IMR-90 (cell line): ENCODE measurements at regions not wholly inside any gene's neighbourhood (a gene's known extent, or its start where the extent isn't known, plus 50 kb on each side); places are given as distances from the start of the nearest gene placed in this dataset.

Experiments used
- ATAC-seq: fragments of 200-7000 bp; cut with Tn5 transposase; 2 replicates; pipeline ENCODE4 v1.9.1; 2020; ENCODE audit warnings: low read depth, mild to moderate bottlenecking, moderate library complexity
- BruUV-seq: library from RNA; stranded (reverse); fragments of 400-500 nt; replicated peaks from 2 replicates; lab custom pipeline; 2021; lab: Mats Ljungman, UMichigan
- CTCF ChIA-PET: fragments of 300-600 bp; formaldehyde crosslinking; extraction: SDS; loops from one replicate; lab custom pipeline; 2021; ENCODE audit warnings: antibody characterized with exemption; lab: Yijun Ruan, JAX
- POLR2A ChIA-PET: fragments of 300-600 bp; sonication (Branson Sonifier 250); formaldehyde crosslinking; loops from one replicate; lab custom pipeline; 2022; ENCODE audit warnings: antibody characterized with exemption; ENCODE audit not compliant: unreplicated experiment; lab: Charles Lee
- DNase-seq: peaks from one replicate; pipeline ENCODE4 v3.0.0; 2013
- H2AFZ ChIP-seq: replicated peaks from 2 replicates; pipeline ENCODE3; 2013; ENCODE audit warnings: low read length, mild to moderate bottlenecking; ENCODE audit not compliant: poor library complexity
- H2AK5ac ChIP-seq: 2 replicates; pipeline ENCODE4 v1.6.1; 2013; ENCODE audit warnings: low read depth, low read length, inconsistent platforms
- H2AK9ac ChIP-seq: replicated peaks from 2 replicates; pipeline ENCODE3; 2013; ENCODE audit warnings: mild to moderate bottlenecking, low read depth, low read length, moderate library complexity; ENCODE audit not compliant: poor library complexity
- H2BK120ac ChIP-seq: 2 replicates; pipeline ENCODE4 v1.6.1; 2013; ENCODE audit warnings: low read depth, low read length, inconsistent platforms
- H2BK15ac ChIP-seq: 3 replicates; pipeline ENCODE4 v1.6.1; 2013; ENCODE audit warnings: low read depth, low read length, inconsistent platforms
- H2BK20ac ChIP-seq: 2 replicates; pipeline ENCODE4 v1.6.1; 2013; ENCODE audit warnings: low read depth, mild to moderate bottlenecking, inconsistent platforms, low read length, moderate library complexity
- H2BK5ac ChIP-seq: 2 replicates; pipeline ENCODE4 v1.6.1; 2013; ENCODE audit warnings: mild to moderate bottlenecking, low read depth, low read length, inconsistent platforms; ENCODE audit not compliant: poor library complexity, severe bottlenecking
- H3K14ac ChIP-seq: replicated peaks from 2 replicates; pipeline ENCODE4 v1.6.1; 2013; ENCODE audit warnings: low read depth, low read length, inconsistent platforms
- H3K18ac ChIP-seq: 2 replicates; pipeline ENCODE4 v1.6.1; 2013; ENCODE audit warnings: low read depth, low read length, control low read depth
- H3K23ac ChIP-seq: 2 replicates; pipeline ENCODE4 v1.6.1; 2013; ENCODE audit warnings: low read depth, low read length, inconsistent platforms
- H3K27ac ChIP-seq: 2 replicates; pipeline ENCODE4 v1.5.1; 2013; ENCODE audit warnings: mild to moderate bottlenecking, control low read depth, low read length; ENCODE audit not compliant: insufficient read depth
- H3K27me3 ChIP-seq: 2 replicates; pipeline ENCODE4 v1.6.1; 2013; ENCODE audit warnings: low read length; ENCODE audit not compliant: control insufficient read depth, insufficient read depth
- H3K36me3 ChIP-seq: 2 replicates; pipeline ENCODE4 v1.6.1; 2013; ENCODE audit warnings: low read length, mixed read lengths; ENCODE audit not compliant: control insufficient read depth, insufficient read depth
- H3K4ac ChIP-seq: 2 replicates; pipeline ENCODE4 v1.6.1; 2013; ENCODE audit warnings: low read depth, low read length, inconsistent platforms
- H3K4me1 ChIP-seq: 2 replicates; pipeline ENCODE4 v1.6.1; 2013; ENCODE audit warnings: low read length, mixed read lengths; ENCODE audit not compliant: control insufficient read depth, insufficient read depth
- H3K4me2 ChIP-seq: 2 replicates; pipeline ENCODE4 v1.6.1; 2013; ENCODE audit warnings: low read depth, mild to moderate bottlenecking, control low read depth, low read length, moderate library complexity
- H3K4me3 ChIP-seq: 2 replicates; pipeline ENCODE4 v1.5.1; 2013; ENCODE audit warnings: low read depth, mild to moderate bottlenecking, control low read depth, low read length, moderate library complexity; ENCODE audit not compliant: insufficient read depth
- H3K56ac ChIP-seq: 2 replicates; pipeline ENCODE4 v1.6.1; 2013; ENCODE audit warnings: low read length, inconsistent platforms; ENCODE audit not compliant: insufficient read depth; ENCODE audit errors: extremely low read depth
- H3K79me1 ChIP-seq, 2 experiments: 2 replicates each; pipeline ENCODE4 v1.6.1; 2013; ENCODE audit warnings: low read length in 2 of 2, inconsistent platforms in 1 of 2, low read depth in 1 of 2
- H3K9ac ChIP-seq: 2 replicates; pipeline ENCODE4 v1.6.1; 2013; ENCODE audit warnings: low read depth, low read length, control low read depth
- H3K9me1 ChIP-seq: 2 replicates; pipeline ENCODE4 v1.6.1; 2013; ENCODE audit warnings: low read length, inconsistent platforms; ENCODE audit not compliant: insufficient read depth
- H3K9me3 ChIP-seq: 2 replicates; pipeline ENCODE4 v1.6.1; 2013; ENCODE audit warnings: low read length; ENCODE audit not compliant: control insufficient read depth, insufficient read depth
- H4K20me1 ChIP-seq: 2 replicates; pipeline ENCODE4 v1.6.1; 2013; ENCODE audit warnings: low read length, inconsistent platforms; ENCODE audit not compliant: insufficient read depth
- H4K5ac ChIP-seq: 2 replicates; pipeline ENCODE4 v1.6.1; 2013; ENCODE audit warnings: mild to moderate bottlenecking, low read depth, low read length, control low read depth
- H4K8ac ChIP-seq, 2 experiments: 2 replicates each; pipeline ENCODE4 v1.6.1; 2013; ENCODE audit warnings: low read depth in 2 of 2, low read length in 2 of 2, control low read depth in 1 of 2, inconsistent platforms in 1 of 2
- H4K91ac ChIP-seq: 2 replicates; pipeline ENCODE4 v1.6.1; 2013; ENCODE audit warnings: low read depth, low read length, inconsistent platforms; ENCODE audit not compliant: insufficient read depth
- FOS ChIP-seq: fragments of 150-350 bp; IDR thresholded peaks from 2 replicates; pipeline ENCODE4 v1.6.1; 2016; ENCODE audit warnings: low read depth, low read length
- NFE2L2 ChIP-seq: fragments of 150-350 bp; IDR thresholded peaks from 2 replicates; pipeline ENCODE4 v1.6.1; 2016; ENCODE audit warnings: low read depth, mild to moderate bottlenecking, low read length
- RAD21 ChIP-seq: IDR thresholded peaks from 2 replicates; pipeline ENCODE4 v1.6.1; 2012; ENCODE audit warnings: low read length, improper control_type of control experiment
- RFX5 ChIP-seq: IDR thresholded peaks from 2 replicates; pipeline ENCODE4 v1.8.0; 2012; ENCODE audit warnings: low read depth, mild to moderate bottlenecking, low read length, moderate library complexity
- WGBS, 2 experiments: methylation state at CpG; one replicate each; pipeline versions ENCODE4 v1.1.5 to v1.1.7; 2013; ENCODE audit warnings: missing lambda C conversion rate in 2 of 2; ENCODE audit not compliant: insufficient read length in 1 of 2; ENCODE audit errors: extremely low coverage in 2 of 2; 5-methylcytosine and 5-hydroxymethylcytosine counted together
- dilution Hi-C: fragments of 300-500 bp; cut with HindIII; formaldehyde crosslinking; loops from one replicate; pipeline ENCODE4 v1.14.3; 2018; ENCODE audit warnings: low sequenced_read_pairs; ENCODE audit not compliant: unreplicated experiment
- in situ Hi-C: fragments of 300-500 bp; cut with MboI; formaldehyde crosslinking; loops from 3 replicates; pipeline ENCODE4 v1.14.3; 2019; ENCODE audit warnings: low sequenced_read_pairs, inconsistent platforms, mixed read lengths
- intact Hi-C: fragments of 100-400 bp; cut with micrococcal nuclease; formaldehyde crosslinking; loops from 2 replicates; pipeline ENCODE4 v1.10.0; 2022

GRCh38 chr2:145220496-145220895 is 700.6 kb upstream of the ZEB2 start:
- H4K20me1 ChIP-seq = no peaks in the 10 kb centered on the region
- CTCF ChIA-PET = interaction anchor here (0.9 kb wide), 1 partner anchor 13 kb away, joined by 3 read pairs; no protein-coding TSS in a partner anchor
- no peak overlapping the region for H3K14ac ChIP-seq
- H3K4ac ChIP-seq = no peak overlapping the region
- in situ Hi-C loops = no loop called here
- intact Hi-C loops = no loop called here
- no peak overlapping the region for H3K4me2 ChIP-seq
- no TSS peak for BruUV-seq
- no peaks in the 10 kb centered on the region for H3K9me3 ChIP-seq
- no peak overlapping the region for H3K4me3 ChIP-seq
- H3K56ac ChIP-seq = no peak overlapping the region
- dilution Hi-C loops = no loop called here
- no peak overlapping the region for H4K5ac ChIP-seq
- no peak overlapping the region for H2AFZ ChIP-seq
- H3K27ac ChIP-seq = no peak overlapping the region
- no peak overlapping the region for H2AK9ac ChIP-seq
- H3K27me3 ChIP-seq = no peaks in the 10 kb centered on the region
- TF ChIP-seq NFE2L2 (no peak), FOS (no peak), RAD21 (no peak), RFX5 (no peak)
- no peaks in the 10 kb centered on the region for H3K9me1 ChIP-seq
- WGBS, 2 experiments = no CpG with 5 or more reads among the region's 1 CpG
- H3K79me1 ChIP-seq = no peaks in the 10 kb centered on the region
- no peak overlapping the region for H4K91ac ChIP-seq
- no peak overlapping the region for H2BK20ac ChIP-seq
- H2BK5ac ChIP-seq = no peak overlapping the region
- no peak overlapping the region for H3K18ac ChIP-seq
- POLR2A ChIA-PET = no interaction called here
- no peaks in the 10 kb centered on the region for H3K36me3 ChIP-seq
- no peak overlapping the region for H4K8ac ChIP-seq
- H3K4me1 ChIP-seq = no peaks in the 10 kb centered on the region
- H3K23ac ChIP-seq = no peak overlapping the region
- no peak overlapping the region for H2BK120ac ChIP-seq
- H2AK5ac ChIP-seq = no peak overlapping the region
- H3K9ac ChIP-seq = no peak overlapping the region
- ATAC-seq = no peak
- no peak for DNase-seq
- H2BK15ac ChIP-seq = no peak overlapping the region
